Stromal cell of bone marrow (primary cell): ENCODE measurements at regions not wholly inside any gene's neighbourhood (a gene's known extent, or its start where the extent isn't known, plus 50 kb on each side); places are given as distances from the start of the nearest gene placed in this dataset.
A peak's percentile ranks its signal among the peaks of the same experiment; 100 is the strongest.

Experiments used
- DNase-seq: peaks from one replicate; pipeline ENCODE4 v3.0.0-alpha.2; 2012; ENCODE audit warnings: low read depth

DNA sequence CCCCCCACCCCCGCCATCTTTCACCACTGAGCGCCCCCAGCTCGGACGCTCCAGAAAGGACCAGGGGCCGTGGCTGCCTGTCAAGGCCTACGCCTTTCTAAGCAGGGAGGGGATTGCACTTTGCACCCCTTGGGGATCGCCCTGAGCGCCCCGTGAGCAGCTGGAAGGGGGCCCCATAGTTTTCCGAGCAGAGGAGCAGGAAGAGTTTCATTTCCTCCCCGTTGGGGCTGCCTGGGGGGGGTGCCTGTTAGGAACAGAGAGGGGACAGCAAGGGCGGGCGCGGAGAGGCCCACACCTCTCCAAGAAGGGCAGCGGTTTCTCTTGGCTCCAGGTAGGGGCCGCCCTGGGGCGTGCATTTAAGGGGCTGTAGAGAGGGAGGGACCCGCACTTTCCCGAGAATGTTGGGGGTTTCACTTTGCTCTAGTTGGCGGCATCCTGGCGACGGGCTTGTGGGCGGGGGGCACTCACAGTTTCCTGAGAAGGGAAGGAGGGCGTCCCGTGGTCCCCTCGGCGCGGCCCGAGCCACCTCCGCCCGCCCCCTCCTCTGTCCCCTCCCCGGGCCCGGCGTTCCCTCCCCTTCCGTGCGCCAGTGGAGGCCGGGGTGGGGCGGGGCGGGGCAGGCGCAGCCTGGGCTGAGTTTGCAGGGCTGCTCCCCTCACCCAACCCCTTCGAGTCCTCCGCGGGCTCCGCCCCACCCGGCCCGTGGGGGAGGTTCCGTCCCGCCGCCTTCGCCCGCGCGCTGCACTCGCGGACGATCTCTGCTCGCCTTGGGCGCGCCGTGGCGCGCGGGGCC, 82.3 kb upstream of the CD99 start:
- DNase-seq = peak; percentile 56

DNA sequence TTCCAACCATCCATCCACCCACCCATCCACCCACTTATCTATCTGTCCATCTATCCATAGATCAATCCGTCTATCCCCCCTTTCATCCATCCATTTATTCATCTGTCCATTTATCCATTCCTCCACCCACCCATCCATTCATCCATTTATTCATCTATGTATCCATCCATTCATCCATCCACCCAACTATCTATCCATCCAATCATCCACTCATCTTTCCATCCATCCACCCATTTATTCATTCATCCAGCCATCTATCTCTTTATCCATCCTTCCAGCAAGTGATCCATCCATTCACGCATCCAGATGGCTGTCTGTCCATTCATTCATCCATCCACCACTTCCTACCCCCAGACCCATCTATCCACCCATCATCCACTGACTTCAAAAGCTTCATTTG, 84.0 kb upstream of the CD99 start:
- no peak for DNase-seq

DNA sequence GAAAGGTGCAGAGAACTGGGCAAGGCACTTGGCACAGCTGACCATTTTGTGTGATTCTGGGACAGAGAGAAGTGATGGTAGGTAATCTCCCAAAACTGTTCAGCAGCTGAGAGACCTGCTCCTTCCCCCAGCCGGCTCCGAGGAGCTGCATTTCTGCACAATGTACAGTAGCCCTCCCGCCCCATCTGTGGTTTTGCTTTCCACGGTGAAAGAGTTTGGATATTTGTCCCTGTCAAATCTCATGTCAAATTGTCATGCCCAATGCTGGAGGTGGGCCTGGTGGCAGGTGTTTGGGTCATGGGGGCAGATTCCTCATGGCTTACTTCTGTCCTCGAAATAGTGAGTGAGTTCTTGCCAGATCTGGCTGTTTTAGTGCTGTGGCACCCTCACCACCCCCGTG, 90.5 kb upstream of the CD99 start:
- no peak for DNase-seq

DNA sequence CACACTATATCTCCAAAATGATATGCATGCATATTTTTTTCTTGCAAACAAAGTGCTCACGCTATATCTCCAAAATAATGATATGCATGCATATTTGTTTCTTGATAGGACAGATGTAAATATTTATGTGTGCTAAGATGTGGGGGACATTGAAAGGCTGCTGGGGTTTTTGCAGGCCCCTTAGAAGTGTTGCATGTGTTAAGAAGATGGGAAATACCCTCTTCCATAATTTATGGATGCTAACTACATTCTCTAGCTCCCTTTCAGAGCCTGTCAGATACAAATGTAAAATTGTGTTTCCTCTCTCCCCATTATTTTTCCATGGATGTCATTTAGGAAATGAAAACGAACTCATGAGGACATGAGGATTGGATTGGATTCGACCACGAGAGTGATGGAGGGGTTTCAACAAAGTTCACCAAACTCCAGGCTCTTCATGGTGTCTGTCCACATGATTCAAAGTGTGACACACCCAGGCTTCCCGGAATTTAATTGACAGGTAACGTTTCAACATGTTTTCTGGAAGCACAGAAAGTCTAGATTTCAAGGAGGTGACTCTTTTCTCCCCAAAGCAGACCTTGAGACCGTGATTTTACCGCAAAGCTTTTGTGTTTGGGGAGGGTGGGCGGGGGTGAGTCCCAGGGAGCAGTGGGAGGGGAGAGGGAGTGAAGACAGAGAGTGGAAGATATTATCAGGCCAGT, 94.4 kb upstream of the CD99 start:
- DNase-seq = no peak

DNA sequence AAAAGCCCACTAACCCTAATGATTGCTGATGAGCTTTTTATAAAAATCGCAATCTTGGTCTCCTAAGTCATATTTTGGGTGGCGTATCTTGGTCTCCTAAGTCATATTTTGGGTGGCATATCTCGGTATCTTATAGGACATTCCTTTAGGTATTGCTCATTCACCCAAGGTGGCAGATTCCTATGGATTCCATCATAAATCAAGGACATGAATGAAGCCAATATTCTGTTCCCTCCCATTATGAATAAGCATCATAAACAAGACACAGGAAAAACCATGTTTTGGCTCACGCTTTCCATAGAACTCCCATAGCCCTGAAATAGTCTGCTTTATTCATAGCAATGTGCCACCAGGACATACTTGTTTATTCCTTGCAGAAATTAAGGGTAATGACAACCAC, 95.0 kb upstream of the CD99 start:
- no peak for DNase-seq

DNA sequence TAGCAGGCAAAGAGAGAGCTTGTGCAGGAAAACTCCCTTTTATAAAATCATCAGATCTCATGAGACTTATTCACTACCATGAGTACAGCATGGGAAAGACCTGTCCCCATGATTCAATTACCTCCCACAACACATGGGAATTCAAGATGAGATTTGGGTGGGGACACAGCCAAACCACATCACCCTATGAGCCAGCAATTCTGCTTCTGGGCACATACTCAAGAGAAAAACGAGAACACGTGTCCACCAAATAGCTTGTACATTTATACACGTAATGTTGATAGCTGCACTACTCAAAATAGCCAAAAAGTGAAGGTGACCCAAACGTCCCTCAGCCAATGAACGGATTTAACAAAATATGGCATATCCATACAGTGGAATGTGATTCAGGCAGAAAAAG, 94.5 kb upstream of the DHRSX start:
- peak; percentile 50 for DNase-seq

DNA sequence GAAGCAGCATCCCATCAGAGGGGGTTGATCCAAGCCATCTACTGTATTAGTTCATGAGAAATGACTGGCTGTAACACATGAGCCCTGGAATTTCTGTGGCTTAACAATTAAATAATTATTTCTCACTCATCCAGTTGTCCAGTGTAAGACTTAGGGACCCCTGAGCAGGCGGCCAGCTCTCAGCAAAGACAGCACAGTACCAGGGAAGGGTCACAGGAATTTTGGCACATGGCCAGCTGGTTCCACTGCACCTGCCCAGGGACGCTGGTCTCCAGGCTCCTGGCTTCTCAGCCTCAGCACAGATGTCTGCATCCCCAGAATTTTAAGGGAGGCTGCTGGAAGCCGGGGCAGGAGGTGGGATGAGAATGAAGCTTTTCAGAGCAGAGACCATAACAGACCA, 93.7 kb upstream of the DHRSX start:
- DNase-seq = no peak

DNA sequence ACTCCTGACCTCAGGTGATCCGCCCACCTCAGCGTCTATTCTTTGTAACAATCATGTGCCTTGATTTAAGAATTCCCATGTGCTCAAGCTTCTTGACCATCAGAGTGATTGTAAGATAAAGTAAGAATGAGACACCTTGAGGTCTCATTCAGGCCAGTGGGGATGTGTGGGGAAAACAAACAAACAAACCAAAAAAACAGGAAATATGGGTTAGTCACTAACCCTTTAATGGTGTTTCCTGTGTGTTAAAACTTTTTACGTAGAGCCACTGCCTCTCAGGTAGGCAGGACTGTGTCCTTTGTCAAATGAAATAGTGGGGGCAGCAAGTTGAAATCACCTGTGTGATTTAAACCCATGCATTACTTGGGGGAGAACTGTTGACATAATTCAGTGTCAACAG, 91.5 kb upstream of the DHRSX start:
- DNase-seq = no peak

DNA sequence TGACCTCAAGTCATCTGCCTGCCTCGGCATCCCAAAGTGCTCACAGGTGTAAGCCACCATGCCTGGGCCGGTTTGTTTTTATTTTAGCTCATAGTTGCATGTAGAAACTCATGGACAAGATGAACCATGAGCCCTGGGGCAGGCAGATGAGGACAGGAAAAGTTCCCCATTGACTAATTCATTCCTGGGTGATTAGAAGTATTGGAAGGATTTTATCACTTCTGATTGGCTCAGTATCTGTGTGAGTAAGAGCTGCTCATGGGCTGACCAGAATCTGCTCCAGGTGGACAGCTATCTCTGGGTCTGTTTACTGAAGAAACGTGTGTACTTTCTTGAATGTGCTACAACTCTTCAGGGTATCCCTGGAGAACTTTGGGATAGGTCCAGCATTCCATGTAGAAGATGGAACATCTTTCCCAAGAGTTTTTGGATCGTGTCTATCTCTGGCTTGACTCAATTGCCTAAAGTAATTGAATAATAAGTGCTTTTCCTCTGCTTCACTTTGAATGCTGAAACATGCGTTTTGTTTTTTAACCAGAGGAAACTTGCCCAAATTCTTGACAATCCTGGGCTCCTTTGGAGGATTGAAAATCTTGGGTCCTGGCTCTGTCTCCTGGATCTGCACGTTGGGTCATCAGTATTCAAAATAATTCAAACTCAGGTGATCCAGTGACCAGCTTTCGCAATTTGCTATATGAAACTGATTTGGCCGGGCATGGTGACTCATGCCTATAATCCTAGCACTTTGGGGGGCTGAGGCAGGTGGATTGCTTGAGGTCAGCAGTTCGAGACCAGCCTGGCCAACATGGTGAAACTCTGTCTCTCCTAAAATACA, 88.6 kb upstream of the DHRSX start:
- DNase-seq = no peak

DNA sequence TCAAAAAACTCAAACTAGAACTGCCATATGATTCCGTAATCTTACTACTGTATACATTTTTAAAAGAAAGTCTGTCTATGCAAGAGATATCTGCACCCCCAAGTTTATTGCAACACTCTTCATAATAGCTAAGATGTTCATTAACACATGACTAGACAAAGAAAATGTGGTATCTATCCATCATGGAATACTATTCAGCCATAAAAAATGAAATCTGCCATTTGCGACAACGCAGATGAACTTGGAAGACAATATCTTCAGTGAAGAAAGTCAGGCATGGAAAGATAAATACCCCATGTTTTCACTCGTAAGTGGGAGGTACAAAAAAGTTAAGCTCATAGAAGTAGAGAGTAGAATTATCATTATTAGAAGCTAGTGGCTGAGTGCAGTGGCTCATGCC, 87.3 kb upstream of the DHRSX start:
- DNase-seq = no peak

DNA sequence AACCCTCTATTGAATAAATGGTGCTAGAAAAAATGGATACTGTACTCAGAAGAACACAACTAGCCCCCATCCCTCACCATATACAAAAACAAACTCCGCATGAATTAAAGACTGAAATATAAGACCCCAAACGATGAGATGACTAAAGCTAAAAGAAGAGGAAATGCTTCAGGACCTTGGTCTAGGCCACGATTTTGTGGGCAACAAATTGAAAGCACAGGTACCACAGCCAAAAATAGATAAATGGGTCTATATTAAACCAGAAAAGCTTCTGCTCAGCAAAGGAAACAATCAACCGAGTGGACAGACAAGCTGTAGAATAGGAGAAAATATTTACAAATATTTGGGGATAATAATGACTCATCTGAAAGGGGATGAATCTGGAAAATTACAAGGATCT, 86.4 kb upstream of the DHRSX start:
- no peak for DNase-seq

DNA sequence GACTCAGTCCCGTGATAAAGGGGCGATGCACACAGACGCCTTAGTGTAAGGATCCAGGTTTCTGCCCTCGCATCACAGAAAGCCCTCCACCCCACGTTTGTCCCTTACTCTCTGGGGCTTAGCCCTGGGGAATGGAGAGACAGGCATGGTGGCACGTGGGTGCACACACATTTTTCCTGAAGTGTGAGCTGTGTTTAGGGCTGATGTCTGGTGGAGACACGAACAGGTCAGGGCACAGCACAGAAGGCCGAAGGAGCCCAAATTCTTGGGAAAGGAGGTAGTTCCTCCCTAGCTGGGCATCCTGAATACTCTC, 84.3 kb upstream of the DHRSX start:
- DNase-seq = no peak

DNA sequence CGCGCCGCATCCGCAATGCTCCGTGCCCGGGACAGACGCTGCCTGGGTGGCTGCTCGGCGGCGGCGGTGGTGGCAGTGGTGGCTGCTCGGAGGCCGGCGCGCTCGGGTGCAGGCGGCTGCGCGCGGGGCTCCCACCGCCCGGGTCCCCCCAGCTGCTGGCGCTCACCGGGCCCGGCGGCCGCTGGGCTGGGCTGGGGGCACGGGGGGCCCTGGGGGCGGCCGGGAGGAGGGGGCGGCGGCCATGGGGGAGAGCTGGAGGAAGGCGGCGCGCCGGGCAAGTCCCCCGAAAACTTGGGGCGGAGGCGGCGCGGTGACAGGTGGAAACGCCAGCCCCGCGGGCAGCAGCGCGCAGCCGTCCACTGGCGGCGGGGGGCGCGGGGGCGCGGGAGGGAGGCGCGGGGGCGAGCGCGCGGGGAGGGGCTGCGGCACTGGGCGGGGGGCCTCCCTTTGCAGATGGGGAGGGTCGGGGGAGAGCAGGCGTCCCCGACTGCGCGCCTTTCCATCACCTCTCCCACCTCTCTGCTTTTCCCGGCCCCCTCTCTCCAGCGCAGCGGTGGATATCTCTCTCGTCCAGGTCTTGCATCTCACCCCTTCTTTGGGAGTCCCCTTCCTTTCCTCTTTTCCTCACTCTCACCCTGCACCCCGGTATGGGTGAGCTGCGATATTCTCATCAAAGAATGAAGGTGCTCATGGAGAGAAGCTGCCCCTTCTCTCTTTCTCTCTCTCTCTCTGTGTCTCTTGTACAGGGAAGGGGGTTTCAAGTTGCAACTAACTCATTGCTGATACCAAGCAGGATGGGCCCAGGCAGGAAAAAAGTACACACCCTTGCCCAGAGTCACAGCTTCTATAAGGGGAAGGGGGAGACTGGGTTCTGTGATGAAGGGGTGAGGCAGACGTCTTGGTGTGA, 83.7 kb upstream of the DHRSX start:
- DNase-seq = no peak

DNA sequence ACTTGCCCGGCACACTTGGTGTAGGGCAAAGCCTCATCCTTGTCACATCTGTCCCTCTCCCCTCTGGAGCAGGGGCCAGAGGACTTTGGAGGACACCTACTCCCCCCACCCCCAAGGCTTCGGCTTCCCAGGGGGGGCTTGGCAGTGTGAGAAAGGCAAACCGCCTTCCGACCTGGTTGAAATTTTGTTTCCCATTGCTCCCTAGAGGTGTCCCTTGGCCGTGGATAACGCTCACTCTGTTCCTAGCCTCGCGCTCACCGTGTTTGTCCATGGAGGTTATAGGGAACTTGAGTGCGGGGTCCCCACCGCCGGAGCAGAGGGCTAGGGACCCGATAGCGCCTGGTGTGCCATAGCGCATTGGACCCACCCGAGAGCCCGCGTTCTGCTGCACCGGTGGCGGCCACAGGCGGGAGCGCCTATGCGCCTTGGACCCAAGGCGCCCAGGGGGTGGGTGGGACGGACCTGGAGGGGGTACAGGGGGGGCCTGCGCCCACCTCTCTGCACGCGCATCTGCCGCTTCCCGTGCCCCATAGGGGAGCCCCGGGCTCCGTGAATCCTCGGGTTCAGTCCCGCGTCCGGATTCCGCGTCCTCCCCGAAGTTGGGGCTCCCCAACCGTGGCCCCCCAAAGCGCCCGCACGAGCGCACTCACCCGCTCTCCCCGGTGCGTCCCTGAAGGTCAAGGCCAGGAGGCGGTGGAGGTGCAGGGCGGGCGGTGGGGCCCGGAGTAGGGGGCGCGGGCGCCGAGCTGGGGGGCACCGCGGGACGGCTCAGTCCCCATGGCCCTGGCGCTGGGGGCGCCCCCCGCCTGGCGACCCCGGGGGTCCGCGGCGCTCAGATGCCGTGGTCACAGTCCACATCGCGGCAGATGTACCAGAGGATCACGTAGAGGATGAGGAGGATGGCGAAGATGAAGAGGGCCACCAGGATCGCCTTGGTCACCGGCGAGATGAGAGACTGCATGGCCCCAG, 82.7 kb upstream of the DHRSX start:
- DNase-seq = no peak

DNA sequence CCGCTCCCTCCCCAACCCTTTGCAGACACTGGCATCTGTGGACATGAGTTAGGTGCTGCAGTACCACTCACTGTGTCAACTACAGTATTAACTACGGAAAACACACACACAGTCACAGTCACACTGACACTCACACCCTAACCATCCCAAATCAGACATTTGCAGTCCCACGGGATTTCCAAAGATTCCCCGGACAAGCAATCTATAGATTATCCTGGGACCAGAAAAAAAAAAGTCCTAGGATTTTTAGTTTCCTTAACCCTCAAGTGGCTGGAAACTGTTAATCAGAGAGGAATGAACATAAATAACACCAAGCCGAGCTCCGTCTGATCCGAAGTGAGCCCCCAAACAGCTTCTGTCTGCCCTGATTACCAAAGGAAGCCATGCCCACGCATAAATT, 81.9 kb upstream of the DHRSX start:
- no peak for DNase-seq

DNA sequence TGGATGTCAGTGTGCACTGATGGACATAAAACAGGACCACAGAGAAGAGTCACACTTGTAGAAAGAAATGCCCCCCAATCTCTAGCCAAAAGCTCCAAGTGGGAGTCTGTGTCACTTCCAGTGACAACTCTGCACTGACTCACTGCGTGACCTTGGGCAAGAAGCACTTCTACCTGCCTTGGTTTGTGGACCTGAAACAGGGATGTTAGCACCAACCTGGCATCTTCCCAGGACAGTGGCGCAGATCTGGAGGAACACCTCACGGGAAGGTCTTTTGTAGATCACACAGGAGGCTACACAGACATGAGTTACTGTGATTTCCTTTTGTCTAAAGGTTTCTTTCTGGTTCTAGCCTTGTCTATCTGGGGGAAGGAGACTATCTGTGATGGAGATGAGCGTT, 80.5 kb upstream of the DHRSX start:
- DNase-seq = no peak

DNA sequence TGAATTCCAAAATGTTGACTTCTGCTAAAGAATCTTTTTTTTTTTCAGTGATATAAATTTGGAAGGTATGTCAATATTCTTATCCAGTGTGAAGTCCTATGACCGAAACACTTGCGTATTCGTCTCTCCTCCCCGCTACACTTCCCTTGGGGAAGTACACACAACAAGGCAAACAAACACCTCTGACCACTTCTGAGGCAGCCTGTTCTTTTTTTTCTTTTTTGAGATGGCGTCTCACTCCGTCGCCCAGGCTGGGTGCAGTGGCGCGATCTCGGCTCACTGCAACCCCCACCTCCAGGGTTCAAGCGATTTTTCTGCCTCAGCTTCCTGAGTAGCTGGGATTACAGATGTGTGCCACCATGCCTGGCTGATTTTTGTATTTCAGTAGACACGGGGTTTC, 78.1 kb upstream of the DHRSX start:
- no peak for DNase-seq

DNA sequence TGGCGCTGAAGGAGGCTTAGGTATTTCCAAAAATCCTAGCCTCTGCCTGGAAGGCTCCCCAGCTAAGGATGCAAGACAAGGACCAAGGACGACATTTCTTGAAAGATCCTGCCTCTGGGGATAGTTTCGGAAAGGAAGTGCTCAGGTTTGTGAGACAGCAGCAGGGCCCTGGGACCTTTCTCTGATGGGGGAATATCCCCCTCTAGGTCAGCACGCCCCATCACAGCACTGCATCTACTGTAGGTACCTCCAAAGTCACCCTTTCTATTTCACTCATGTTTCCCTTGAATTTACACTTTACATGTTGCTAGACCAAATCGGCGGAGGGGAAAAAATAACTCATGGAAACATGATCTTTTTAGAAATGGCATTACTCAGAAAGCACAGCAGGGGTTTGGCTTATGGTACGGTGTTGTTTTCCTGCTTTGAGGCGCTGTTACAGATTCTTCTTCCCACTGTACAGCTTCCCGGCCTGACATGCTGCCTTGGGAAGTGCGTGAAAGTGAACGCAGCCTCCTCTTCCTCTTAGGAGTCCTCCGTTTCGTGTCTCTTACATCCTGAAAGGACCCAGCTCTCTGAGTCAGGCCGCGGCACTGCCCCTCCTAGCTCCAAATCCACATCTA, 77.2 kb upstream of the DHRSX start:
- DNase-seq = peak; percentile 41

DNA sequence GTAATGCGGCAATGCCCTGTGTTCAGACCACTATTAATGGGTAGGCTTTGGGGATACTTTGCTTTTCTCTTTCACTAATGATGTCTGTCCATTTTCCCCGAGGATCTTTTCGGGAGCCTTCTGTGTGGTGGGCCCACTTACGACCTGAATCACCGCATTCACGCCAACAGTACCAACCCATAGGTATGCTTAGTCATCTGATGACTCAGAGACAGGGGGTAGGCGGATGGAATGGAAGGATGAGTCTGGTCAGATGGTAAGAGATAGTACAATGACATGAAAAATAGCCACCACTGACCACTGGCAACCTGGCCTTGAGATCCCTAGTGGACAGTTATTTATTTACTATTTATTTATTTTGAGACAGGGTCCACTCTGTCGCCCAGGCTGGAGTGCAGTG, 76.0 kb upstream of the DHRSX start:
- DNase-seq = no peak

DNA sequence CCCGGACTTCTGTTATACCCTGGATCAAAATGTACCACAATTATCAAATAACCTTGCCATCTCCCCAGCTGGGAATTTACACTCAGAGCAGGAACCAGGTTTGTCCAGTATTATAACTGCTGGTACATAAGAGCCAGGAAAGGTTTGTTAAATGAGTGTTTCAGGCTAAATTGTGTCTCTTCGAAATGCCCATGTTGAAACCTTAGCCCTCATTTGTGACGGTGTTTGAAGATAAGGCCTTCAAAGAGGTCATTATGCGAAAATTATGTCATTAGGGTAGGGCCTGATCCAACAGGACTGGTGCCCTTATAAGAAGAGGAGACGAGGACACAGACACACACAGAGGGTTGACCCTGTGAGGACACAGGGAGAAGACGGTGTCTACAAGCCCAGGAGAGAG, 73.5 kb upstream of the DHRSX start:
- no peak for DNase-seq

DNA sequence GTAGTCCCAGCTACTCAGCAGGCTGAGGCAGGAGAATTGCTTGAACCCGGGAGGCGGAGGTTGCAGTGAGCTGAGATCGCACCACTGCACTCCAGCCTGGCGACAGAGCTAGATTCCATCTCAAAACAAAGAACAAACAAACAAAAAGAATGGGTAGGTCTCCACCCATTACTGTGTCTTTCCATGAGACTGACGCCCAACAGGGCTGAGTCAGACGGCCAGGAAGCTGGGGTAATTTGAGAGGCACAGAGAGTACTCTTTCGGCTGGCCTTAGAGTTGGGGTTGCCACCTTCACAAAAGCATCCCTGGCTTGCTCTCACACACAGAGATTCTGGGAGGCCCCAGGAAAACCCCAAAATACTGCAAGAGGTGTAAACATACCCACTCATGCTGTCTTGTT, 72.0 kb upstream of the DHRSX start:
- DNase-seq = no peak
